SKM-1 (cell line): ENCODE measurements at regions not wholly inside any gene's neighbourhood (a gene's known extent, or its start where the extent isn't known, plus 50 kb on each side); places are given as distances from the start of the nearest gene placed in this dataset.
"Not testable (repeated sequence)": the region's sequence is repeated elsewhere in the genome, so short reads cannot be mapped to it uniquely, and the experiment has no call there.

Experiments
- DNase-seq: peaks from one replicate; lab custom pipeline; 2025; ENCODE audit not compliant: unreplicated experiment; lab: John Stamatoyannopoulos, UW

GRCh38 chrX:150207733-150208132 lies 155.4 kb upstream of the MAMLD1 start:
- DNase-seq, result no peak

- no peak for DNase-seq
Observed at GRCh38 chrX:150211988-150212387, 151.1 kb upstream of the MAMLD1 start.

GRCh38 chrX:150212672-150213480 lies 150.2 kb upstream of the MAMLD1 start:
- DNase-seq, result no peak

- no peak for DNase-seq
Observed at GRCh38 chrX:150213481-150214030, 149.6 kb upstream of the MAMLD1 start.

- not testable (repeated sequence) for DNase-seq
Observed at GRCh38 chrX:150216000-150216399, 147.1 kb upstream of the MAMLD1 start.

GRCh38 chrX:150216716-150217115 lies 146.4 kb upstream of the MAMLD1 start:
- no peak for DNase-seq

GRCh38 chrX:150217609-150218008 lies 145.5 kb upstream of the MAMLD1 start:
- no peak for DNase-seq

- no peak for DNase-seq
Observed at GRCh38 chrX:150219374-150220185, 143.5 kb upstream of the MAMLD1 start.

GRCh38 chrX:150223176-150224015 lies 139.7 kb upstream of the MAMLD1 start:
- DNase-seq, result no peak

- no peak for DNase-seq
Observed at GRCh38 chrX:150224676-150225075, 138.4 kb upstream of the MAMLD1 start.

GRCh38 chrX:150225266-150225665 lies 137.9 kb upstream of the MAMLD1 start:
- no peak for DNase-seq

- no peak for DNase-seq
Observed at GRCh38 chrX:150225756-150226155, 137.4 kb upstream of the MAMLD1 start.

- no peak for DNase-seq
Observed at GRCh38 chrX:150226223-150226965, 136.7 kb upstream of the MAMLD1 start.

GRCh38 chrX:150227321-150227860 lies 135.7 kb upstream of the MAMLD1 start:
- DNase-seq, result no peak

- DNase-seq, result no peak
Observed at GRCh38 chrX:150227873-150228410, 135.2 kb upstream of the MAMLD1 start.

GRCh38 chrX:150228431-150228830 lies 134.7 kb upstream of the MAMLD1 start:
- no peak for DNase-seq

GRCh38 chrX:150229030-150229429 lies 134.1 kb upstream of the MAMLD1 start:
- DNase-seq, result no peak

GRCh38 chrX:150229481-150229880 lies 133.6 kb upstream of the MAMLD1 start:
- DNase-seq, result no peak

GRCh38 chrX:150230952-150231351 lies 132.2 kb upstream of the MAMLD1 start:
- not testable (repeated sequence) for DNase-seq

- not testable (repeated sequence) for DNase-seq
Observed at GRCh38 chrX:150231368-150231767, 131.7 kb upstream of the MAMLD1 start.
